T47D (cell line): ENCODE measurements at regions not wholly inside any gene's neighbourhood (a gene's known extent, or its start where the extent isn't known, plus 50 kb on each side); places are given as distances from the start of the nearest gene placed in this dataset.
"Not testable (repeated sequence)": the region's sequence is repeated elsewhere in the genome, so short reads cannot be mapped to it uniquely, and the experiment has no call there.

ENCODE experiments used
- DNase-seq, 2 experiments: peaks; one replicate each; pipeline versions ENCODE4 v3.0.0 to v3.0.0-alpha.2; 2011 to 2012; ENCODE audit warnings: low read depth in 1 of 2, low spot score in 1 of 2
- JUND ChIP-seq: IDR thresholded peaks from 2 replicates; pipeline ENCODE4 v1.6.1; 2012; ENCODE audit warnings: low read depth
- in situ Hi-C: cut with HindIII; loops from 2 replicates; pipeline ENCODE4 v1.10.0; 2016; ENCODE audit warnings: low sequenced_read_pairs, low pct_unique_long_range_greater_than_20kb

DNA sequence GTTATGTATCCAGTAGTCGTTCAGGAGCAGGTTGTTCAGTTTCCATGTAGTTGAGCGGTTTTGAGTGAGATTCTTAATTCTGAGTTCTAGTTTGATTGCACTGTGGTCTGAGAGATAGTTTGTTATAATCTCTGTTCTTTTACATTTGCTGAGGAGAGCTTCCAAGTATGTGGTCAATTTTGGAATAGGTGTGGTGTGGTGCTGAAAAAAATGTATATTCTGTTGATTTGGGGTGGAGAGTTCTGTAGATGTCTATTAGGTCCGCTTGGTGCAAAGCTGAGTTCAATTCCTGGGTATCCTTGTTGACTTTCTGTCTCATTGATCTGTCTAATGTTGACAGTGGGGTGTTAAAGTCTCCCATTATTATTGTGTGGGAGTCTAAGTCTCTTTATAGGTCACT, 68.6 kb upstream of the IZUMO1R start:
- DNase-seq, in situ Hi-C loops: not testable (repeated sequence)

DNA sequence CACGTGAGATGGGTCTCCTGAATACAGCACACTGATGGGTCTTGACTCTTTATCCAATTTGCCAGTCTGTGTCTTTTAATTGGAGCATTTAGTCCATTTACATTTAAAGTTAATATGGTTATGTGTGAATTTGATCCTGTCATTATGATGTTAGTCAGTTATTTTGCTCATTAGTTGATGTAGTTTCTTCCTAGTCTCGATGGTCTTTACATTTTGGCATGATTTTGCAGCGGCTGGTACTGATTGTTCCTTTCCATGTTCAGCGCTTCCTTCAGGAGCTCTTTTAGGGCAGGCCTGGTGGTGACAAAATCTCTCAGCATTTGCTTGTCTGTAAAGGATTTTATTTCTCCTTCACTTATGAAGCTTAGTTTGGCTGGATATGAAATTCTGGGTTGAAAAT, 68.0 kb upstream of the IZUMO1R start:
- in situ Hi-C loops: not testable (repeated sequence)

DNA sequence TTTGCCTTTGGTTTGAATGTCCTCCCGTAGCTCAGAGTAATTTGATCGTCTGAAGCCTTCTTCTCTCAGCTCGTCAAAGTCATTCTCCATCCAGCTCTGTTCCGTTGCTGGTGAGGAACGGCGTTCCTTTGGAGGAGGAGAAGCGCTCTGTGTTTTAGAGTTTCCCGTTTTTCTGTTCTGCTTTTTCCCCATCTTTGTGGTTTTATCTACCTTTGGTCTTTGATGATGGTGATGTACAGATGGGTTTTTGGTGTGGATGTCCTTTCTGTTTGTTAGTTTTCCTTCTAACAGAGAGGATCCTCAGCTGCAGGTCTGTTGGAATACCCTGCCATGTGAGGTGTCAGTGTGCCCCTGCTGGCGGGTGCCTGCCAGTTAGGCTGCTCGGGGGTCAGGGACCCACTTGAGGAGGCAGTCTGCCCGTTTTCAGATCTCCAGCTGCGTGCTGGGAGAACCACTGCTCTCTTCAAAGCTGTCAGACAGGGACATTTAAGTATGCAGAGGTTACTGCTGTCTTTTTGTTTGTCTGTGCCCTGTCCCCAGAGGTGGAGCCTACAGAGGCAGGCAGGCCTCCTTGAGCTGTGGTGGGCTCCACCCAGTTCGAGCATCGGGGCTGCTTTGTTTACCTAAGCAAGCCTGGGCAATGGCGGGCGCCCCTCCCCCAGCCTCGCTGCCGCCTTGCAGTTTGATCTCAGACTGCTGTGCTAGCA, 66.8 kb upstream of the IZUMO1R start:
- peak in 1 of 2 experiments; percentile 30 for DNase-seq

More for the DNA sequence above, 68.0 kb upstream of the IZUMO1R start:
- not testable (repeated sequence) for DNase-seq

DNA sequence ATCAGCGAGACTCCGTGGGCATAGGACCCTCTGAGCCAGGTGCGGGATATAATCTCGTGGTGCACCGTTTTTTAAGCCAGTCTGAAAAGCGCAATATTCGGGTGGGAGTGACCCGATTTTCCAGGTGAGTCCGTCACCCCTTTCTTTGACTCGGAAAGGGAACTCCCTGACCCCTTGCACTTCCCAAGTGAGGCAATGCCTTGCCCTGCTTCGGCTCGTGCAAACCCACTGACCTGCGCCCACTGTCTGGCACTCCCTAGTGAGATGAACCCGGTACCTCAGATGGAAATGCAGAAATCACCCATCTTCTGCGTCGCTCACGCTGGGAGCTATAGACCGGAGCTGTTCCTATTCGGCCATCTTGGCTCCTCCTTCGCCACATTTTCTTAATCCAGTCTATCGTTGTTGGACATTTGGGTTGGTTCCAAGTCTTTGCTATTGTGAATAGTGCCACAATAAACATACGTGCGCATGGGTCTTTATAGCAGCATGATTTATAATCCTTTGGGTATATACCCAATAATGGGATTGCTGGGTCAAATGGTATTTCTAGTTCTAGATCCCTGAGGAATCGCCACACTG, 66.1 kb upstream of the IZUMO1R start:
- peak in 1 of 2 experiments; percentile 26 for DNase-seq
- in situ Hi-C loops: not testable (repeated sequence)

More for the DNA sequence above, 66.8 kb upstream of the IZUMO1R start:
- in situ Hi-C loops: not testable (repeated sequence)

DNA sequence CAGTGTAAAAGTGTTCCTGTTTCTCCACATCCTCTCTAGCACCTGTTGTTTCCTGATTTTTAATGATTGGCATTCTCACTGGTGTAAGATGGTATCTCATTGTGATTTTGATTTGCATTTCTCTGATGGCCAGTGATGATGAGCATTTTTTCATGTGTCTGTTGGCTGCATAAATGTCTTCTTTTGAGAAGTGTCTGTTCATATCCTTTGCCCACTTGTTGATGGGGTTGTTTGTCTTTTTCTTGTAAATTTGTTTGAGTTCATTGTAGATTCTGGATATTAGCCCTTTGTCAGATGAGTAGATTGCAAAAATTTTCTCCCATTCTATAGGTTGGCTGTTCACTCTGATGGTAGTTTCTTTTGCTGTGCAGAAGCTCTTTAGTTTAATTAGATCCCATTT, 65.6 kb upstream of the IZUMO1R start:
- DNase-seq, in situ Hi-C loops: not testable (repeated sequence)

DNA sequence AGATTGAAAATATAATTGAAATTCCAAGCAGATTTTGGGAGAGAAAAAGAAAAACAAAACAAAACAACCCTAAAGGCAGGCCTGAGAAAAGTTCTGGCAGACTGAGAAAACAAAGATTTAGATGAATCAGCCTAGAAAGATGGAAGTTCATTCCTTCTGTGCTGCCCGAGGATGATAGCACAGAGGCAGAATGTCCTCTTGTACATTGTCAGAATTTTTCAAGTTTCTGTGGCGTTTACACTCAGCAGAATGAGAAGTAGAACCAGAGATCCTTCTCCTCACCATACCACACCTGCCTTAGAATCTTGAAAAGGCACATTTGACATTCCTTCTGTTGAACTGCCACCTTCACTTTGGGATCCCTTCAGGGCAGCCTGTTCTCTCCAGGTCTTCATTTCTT, 62.5 kb upstream of the IZUMO1R start:
- DNase-seq: no peak
- TF ChIP-seq JUND: no peak
- in situ Hi-C loops: no loop called here

- TF ChIP-seq JUND: no peak
These were observed 60.5 kb upstream of the IZUMO1R start for GRCh38 chr11:94243571-94244515.

DNA sequence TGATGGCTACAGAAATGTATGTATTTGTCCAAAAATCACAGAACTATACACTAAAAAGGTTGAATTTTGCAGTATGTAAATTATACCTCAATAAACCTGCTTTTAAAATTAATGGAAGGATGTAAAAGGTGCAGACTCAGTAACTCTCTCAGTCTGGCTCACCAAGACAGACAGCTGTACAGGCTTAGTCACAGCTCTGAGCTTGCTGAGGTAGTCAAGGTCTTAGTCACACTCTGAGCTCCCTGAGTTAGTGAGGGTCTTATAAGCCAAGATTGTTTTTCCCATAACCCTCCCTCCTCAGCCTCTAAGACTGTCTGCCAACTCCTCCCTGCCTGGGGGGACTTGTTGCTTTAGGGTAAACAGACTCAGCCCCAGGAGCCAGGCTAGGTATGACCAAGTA, 59.3 kb upstream of the IZUMO1R start:
- in situ Hi-C loops: no loop called here
- TF ChIP-seq JUND: no peak
- DNase-seq: no peak

More at GRCh38 chr11:94243571-94244515, 60.5 kb upstream of the IZUMO1R start:
- in situ Hi-C loops: no loop called here
- no peak for DNase-seq

GRCh38 chr11:94248301-94248700, 56.1 kb upstream of the IZUMO1R start:
- peak in 1 of 2 experiments; percentile 54 for DNase-seq

GRCh38 chr11:94254214-94254613, 50.2 kb upstream of the IZUMO1R start:
- TF ChIP-seq JUND: no peak
- no peak for DNase-seq
- in situ Hi-C loops: no loop called here

More at GRCh38 chr11:94248301-94248700, 56.1 kb upstream of the IZUMO1R start:
- in situ Hi-C loops: not testable (repeated sequence)
